ENCODE measurements at regions not wholly inside any gene's neighbourhood (a gene's known extent, or its start where the extent isn't known, plus 50 kb on each side); places are given as distances from the start of the nearest gene placed in this dataset.

- DNase-seq (ENCODE audit: low read depth): no peak
- no peak overlapping the region for H3K4me3 ChIP-seq (ENCODE audit: low read depth, low read length)
- TF ChIP-seq CTCF (IDR thresholded peaks at IDR 0.05; ENCODE audit: low read depth, low read length, missing control alignments): no peak
Measured at GRCh38 chr5:104708027-104708426, 1145.4 kb upstream of the NUDT12 start.

DNA sequence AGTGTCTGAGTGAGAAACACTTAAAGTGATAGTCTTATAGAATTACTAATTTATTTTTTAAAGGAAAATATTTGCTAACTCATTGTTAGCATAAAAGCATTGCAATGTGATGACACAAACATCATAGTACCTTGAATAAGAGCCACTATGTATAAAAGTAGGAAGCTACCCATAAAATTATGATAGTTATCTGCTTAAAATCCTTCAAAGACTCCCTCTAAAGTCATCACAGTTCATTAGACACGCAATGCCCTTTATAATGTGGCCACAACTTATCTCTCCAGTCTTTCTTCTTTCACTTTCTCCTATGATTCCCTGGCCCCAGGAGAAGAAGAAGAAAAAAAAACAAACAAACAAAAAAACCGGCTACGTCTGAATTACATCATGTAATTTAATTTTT is 1144.0 kb upstream of the NUDT12 start:
- H3K4me3 ChIP-seq (ENCODE audit: low read depth, low read length): no peak overlapping the region
- no peak for TF ChIP-seq CTCF (IDR thresholded peaks at IDR 0.05; ENCODE audit: low read depth, low read length, missing control alignments)
- DNase-seq (ENCODE audit: low read depth): no peak

- no peak overlapping the region for H3K4me3 ChIP-seq (ENCODE audit: low read depth, low read length)
- no peak for TF ChIP-seq CTCF (IDR thresholded peaks at IDR 0.05; ENCODE audit: low read depth, low read length, missing control alignments)
- DNase-seq (ENCODE audit: low read depth): no peak
Measured at GRCh38 chr5:104702212-104702611, 1139.6 kb upstream of the NUDT12 start.

DNA sequence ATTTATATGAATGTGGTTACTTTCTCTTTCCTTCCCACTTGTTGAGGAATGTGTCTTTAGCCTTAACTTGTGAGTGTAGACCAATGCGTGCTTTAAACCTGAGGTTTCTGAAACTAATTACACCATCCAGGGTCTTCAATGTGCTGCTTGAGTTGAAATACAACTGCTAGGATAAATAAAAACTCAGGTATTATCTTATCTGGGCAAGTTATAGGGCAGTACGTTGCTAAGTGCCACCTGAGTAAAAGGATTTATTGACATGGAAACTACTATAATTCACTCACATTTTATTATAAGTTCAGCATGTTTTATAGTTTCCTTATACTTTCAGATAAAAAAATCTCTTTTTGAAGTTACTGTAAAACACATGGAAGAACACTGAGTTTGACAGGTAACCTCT is 1136.8 kb upstream of the NUDT12 start:
- no peak for TF ChIP-seq CTCF (IDR thresholded peaks at IDR 0.05; ENCODE audit: low read depth, low read length, missing control alignments)
- no peak for DNase-seq (ENCODE audit: low read depth)
- H3K4me3 ChIP-seq (ENCODE audit: low read depth, low read length): no peak overlapping the region

- no peak for DNase-seq (ENCODE audit: low read depth)
- no peak overlapping the region for H3K4me3 ChIP-seq (ENCODE audit: low read depth, low read length)
- no peak for TF ChIP-seq CTCF (IDR thresholded peaks at IDR 0.05; ENCODE audit: low read depth, low read length, missing control alignments)
Measured at GRCh38 chr5:104661256-104661655, 1098.7 kb upstream of the NUDT12 start.

DNA sequence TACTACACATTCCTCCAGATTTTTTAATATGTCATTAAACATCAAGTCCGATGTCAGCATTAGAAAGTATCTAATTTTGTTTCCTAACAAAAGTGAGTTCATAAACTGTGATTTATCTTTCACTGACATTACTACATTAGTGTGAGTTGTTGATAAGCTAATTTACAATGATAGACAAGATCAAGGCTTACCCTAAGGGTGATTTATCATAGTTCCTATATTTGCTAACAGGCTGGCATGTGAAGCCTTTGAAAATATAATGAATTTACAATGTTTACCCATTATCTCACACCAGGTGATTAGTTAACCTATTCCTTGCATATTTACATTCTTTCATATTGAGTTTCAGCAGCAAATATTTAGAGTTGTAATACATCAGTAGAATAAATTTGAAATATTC is 1096.9 kb upstream of the NUDT12 start:
- H3K4me3 ChIP-seq (ENCODE audit: low read depth, low read length): no peak overlapping the region
- DNase-seq (ENCODE audit: low read depth): no peak
- no peak for TF ChIP-seq CTCF (IDR thresholded peaks at IDR 0.05; ENCODE audit: low read depth, low read length, missing control alignments)

- no peak for TF ChIP-seq CTCF (IDR thresholded peaks at IDR 0.05; ENCODE audit: low read depth, low read length, missing control alignments)
- H3K4me3 ChIP-seq (ENCODE audit: low read depth, low read length): no peak overlapping the region
- DNase-seq (ENCODE audit: low read depth): no peak
Measured at GRCh38 chr5:104652271-104652861, 1089.8 kb upstream of the NUDT12 start.

All from GM12864 (cell line).